ENCODE measurements at regions not wholly inside any gene's neighbourhood (a gene's known extent, or its start where the extent isn't known, plus 50 kb on each side); places are given as distances from the start of the nearest gene placed in this dataset.

DNA sequence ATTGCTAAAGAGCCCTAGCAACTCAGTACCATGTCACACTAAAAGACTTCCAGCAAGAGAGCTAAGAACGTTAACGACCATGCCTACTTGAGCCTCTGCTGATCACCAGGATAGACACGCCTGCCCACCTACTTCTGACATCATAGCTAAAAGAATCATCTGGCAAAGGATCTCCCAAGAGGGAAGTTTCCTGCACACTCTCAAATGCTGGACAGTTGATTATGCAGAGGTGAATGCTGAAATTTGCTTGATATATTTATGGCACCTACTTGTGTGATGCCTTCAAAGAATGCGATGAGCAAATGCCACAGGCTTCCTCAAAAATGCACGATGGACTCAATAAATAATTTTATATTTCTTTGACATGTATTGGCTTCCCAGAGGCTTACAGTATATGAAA lies 113.6 kb downstream of the GALC start:
- no peak for DNase-seq

DNA sequence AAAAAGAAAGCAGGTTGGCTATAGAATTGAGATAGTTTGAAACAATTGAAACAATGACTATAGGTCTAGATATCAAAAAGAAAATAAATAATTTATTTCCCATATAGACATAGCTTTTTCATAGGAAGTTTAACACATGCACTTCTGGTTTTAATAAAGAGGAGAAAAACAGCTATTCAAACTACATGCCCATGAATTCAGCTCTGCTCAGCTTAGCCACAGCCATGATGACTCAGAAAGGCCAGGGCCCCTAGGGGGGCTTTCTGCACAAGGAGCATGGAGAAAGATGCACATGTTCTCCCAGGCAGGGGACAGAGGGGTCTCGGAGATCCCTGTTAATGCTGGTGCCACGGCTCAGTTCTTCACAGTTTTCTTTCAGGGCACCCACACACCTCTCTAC lies 114.0 kb downstream of the GALC start:
- no peak for DNase-seq

DNA sequence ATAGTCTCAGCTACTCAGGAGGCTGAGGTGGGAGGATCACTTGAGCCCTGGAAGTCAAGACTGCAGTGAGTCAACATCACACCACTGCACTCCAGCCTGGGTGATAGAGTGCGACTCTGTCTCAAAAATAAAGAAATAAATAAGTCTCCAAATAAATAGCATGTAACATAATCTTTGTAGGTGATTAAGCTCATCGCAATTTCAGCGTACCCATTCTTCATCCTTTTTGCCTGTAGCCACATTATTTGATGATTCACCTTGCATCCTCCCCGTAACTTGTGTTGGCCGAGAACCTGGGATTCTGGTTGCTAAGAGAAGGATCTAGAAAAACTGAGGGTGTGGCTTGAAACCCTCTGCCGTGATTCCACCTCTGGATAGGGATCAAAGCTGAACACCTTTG lies 115.1 kb downstream of the GALC start:
- no peak for DNase-seq

DNA sequence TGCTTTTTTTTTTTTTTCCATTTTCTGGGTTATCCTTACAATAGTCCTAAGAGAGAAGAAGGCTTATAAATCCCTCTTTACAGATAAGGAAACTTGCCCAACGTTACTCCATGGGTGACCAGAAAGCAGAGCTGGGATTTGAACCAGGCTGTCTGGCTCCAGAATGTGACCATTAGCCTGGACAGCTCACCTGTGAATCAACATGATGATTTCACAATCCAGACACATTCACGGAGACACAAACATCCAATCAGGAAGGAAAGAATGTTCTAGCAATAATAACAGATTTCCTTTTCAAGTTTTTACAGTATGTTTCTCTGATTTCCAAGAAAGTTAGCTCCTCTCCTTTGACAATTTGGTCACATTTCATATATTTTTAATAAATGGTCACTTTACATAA lies 118.3 kb downstream of the GALC start:
- no peak for DNase-seq

DNA sequence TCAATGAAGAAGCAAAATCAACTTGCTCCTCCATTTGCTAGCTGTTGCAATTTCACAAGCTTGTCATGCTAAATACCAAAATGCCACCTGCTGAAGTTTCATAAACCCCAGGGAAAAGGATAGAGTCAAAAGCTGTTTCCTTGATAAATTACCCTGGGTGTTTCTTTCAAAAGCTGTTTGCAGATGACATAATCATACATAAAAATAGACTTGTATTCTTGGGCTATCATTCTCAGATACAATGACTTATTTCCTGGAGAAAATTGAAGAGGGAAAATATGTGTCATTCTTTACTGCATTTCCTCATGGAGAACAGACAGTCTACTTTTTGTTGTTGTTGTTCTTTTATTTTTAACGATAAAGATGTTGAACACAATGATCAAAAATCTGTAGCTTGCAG lies 119.2 kb downstream of the GALC start:
- DNase-seq = no peak

DNA sequence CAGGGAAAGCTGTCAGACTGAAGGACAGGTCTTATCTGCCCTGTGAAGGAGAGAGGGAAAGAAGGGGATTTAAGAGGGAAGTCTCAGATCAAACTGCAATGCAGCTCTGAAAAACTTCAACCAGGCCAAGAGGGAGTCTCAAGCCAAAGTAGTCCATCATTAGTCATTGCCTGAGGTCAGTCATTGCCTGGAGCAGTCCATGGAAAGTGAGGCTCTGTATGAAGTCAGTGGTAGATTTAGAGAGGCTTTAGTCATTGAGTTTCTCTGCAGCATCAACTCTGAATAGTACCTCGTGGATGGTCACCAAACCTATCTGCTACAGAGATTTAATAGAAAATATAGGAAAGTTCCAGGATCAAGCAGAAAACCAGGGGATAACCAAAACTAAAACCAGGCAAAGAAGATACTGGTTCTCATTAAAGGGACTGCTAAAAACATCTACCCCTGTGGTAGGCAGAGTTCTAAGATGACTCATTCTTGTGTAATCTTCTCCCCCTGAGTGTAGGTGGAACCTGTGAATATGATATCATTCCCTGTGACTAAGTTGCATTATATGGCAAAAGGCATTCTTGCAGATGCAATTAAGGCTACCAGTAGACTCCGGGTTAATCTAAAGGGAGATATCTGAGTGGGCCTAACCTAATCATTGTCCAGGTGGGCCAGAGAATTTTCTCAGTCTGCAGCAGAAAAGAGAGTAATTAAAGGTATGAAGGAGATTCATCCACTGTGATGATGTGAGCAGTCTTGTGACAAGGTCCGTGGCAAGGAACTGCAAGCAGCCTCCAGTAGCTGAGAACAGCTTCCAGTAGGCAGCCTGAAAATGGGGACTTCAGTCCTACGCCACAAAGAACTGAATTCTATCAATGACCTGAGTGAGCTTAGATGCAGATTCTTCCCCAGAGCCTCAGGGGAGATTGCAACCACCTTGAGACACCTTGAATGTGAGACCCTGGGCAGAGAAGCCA lies 123.1 kb downstream of the GALC start:
- DNase-seq = no peak

DNA sequence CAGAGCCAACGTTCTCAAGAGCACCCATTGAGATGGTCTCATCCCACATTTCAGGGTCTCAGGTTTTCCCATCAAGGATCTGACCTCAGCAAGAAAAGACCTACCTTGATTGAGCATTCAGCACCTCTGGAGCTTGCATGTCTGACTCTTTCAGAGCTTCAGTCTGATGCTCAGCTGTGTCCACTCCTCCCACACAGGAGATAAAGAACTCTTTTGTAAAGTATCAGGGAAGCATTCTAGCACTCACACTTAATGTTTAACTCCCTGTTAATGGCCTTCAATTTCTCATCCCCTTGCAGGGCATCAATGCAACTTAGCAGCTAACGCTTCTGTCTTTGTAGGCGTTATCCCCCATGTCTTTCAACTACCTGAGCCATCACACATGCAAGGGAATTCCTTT lies 124.1 kb downstream of the GALC start:
- no peak for DNase-seq

DNA sequence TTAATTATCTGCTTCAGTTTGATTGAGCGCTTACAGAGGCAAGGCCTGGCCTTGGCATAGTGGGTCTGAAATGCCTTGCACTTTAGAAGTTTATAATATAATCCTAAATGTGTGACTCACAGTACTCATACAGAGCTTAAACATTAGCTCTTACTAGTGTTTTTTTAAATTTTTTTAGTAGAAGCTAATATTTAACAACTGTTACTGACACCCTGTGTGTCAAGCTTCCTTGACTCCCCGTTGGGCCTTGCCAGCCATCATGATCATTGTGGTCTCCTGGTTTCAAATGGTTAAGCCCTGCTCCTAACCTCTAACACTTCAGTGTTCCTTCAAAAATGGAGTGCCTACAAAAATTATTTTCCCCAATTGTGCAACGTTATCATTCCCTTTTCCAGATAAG lies 126.9 kb downstream of the GALC start:
- no peak for DNase-seq

DNA sequence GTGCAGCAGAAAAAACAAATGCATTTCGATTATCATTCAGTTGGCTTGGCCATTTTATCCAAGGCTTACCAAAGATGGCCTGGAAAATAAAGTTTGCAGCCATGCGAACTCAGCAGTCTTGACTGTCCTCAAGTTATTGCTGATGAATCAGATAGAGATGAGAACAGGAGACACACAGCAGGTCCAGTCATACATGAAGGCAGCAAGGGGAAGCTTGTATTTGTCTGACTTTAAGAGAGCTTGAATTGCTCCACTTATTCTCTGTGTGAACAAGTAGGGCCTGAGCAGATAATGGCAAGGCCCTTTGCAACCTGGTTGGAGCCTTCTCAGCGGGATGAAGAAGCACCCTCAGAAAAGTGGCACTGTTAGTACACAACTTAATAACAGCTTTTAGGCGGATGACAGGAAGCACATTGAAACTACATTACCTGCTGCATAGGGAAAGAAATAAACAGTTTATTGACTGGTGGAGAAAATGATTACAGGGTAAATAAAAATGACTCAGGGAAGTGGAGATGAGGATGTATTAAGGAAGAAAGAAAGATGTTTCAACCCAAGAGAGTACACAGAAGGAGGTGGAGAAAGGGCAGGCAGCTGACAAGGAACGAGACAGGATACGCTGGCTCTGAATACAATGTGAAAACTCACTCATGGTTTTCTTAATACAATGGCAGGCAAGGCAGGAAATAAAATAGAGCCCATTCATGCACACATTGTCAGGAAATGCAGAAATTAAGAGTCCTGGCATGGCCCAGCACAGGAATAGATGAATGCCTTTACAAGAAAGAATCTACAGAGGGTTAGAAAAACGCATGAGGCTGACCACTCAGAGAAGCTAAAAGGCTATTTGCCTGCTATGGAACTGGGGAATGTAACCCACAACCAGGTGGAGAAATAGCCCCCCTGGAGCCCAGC lies 128.4 kb downstream of the GALC start:
- no peak for DNase-seq

DNA sequence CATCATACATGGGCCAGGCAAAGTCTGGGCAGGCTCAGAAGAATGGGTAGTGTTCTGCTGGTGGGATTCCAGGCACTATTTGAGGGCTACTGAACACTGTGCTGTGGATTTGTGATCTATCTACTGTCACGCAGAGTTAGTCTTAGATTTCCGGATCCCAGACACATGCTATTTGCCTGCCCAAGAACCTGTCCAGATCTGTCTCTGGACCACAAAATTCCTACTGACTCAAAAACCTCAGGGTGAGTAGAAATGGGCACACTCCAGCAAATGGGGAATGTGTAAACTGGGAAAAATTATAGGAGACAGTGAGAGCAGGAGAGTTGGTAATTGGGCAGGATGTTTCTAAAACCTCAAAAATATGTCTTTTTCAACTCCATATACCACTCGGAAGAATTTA lies 129.9 kb downstream of the GALC start:
- no peak for DNase-seq

DNA sequence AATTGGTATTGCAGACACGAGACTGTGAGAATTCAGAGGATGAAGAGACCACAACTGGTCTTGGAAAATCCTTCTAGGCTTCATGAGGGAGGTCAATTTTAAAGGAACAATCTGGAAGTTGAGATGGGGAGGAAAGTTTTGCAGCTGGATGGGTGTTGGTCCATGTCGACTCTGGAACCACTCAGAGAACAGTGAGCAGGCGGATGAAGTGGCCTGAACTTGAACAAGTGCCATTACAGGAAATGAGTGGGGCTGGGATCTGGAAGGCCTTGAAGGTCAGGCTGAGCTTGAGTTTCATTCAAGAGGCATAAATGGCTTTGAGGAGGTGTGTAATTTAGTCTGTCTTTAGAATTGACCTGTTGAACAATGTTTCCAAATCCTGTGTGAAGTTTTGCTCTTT lies 140.9 kb downstream of the GALC start:
- no peak for DNase-seq

DNA sequence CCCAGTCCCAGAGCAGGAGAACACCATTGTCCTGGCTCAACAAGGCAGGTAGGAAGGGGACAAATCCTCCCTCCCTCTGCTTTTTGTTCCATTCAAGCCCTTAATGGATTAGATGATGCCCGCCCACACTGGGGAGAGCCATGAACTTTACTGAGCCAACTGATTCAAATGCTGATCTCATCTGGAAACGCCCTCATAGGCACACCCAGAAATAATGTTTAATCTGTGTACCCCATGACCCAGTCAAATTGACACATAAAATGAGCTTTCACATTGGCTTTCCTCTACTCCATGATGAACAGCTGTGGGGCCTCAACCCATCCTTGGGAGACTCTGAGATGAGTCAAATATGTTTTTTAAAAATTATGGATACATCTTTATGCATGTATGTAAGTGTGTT lies 141.8 kb downstream of the GALC start:
- no peak for DNase-seq

DNA sequence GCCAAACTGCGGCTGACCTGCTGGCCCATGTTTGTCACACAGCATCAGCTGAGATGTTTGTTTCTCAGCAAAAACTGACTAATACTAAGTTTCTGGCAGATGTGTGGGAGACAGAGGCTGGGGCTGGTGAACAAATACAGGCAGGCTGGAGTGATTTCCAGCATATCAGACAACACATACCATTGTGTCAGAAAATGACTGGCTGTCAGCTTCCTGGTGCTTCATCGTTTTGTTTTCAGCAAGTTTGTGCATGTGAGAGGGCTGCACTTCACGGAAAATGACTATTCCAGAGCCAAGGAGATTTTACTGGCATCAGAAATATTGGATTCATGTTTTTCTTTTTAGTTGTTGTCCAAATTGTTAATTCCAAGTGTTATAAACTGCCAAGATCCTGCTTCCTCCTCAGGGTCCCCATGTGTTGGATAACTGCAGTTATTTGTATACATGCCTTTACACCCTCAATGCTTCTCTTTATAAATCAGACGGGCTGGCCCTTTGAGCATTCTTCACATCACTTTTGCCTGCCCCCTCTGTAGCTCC lies 145.7 kb downstream of the GALC start:
- no peak for DNase-seq

DNA sequence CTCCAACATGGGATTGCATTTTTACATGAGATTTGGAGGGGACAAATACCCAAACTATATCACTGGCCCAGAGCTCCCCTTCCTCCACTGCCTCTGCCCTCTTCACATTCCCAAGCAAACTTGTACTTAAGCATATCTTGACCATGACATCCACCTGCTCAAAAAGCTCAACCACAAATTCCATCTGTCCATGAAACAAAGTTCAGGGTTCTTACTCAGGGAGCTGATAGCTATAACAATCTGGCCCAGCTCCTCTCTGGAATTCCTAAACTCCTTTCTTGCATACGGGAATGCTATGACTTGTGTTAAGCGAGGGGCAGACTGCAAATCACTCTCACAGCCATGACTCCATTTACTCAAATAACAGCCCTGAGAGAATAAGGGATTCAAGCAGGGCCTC lies 152.1 kb downstream of the GALC start:
- no peak for DNase-seq

DNA sequence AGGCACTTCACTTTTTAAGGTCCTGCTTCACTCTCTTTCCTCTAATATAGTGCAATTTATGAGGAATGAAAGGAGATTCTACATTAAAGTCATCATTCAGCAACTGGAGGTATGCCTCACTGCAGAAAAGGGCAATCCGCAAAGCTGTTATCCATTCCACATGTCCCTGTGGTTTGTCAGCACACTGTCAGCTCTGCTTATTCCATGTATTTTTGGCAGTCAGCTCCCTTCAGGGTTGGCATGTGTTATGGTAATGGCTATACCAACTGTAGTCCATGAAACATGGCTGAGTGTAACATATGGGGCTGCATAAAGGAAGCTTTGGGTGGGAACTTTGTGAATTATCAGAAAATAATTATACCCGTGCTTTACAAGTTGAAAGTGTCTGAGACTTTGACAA lies 154.1 kb downstream of the GALC start:
- DNase-seq = no peak

DNA sequence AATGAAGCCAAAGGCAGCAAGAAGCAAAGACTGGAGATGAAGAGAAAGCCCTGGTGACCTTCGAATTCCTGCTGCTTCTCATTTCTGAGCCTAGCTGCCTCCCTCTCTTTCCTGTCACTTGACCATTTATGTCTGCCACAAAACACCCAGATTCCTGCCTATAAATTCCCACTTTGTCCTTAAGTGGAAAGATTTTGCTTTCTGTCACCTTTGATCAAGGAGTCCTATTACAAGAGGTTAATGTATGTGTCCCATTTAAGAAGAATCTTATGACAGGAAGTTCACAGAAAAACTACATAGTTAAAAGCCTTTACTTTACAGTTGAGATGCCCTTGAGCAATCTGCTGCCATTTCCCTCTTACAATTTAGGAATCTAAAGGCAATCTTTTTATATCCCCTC lies 155.7 kb downstream of the GALC start:
- DNase-seq = no peak

DNA sequence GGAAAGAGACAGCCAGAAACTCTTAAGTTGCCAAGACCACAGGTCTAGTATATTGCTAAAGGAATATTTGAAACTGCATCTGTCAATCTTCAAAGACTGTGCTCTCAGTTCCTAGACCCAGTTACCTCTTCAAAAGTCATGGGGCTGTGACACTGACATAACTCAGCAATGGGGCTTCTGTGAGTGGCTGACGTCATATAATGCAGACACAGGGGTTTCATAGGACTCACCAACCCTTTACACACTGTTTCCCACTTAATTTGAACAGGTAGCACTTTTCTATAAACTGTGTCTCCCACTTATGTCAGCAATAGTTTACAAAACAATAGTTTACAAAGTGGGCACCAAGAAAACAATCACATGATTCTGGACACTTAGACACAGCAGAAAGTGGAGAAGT lies 158.4 kb downstream of the GALC start:
- no peak for DNase-seq

DNA sequence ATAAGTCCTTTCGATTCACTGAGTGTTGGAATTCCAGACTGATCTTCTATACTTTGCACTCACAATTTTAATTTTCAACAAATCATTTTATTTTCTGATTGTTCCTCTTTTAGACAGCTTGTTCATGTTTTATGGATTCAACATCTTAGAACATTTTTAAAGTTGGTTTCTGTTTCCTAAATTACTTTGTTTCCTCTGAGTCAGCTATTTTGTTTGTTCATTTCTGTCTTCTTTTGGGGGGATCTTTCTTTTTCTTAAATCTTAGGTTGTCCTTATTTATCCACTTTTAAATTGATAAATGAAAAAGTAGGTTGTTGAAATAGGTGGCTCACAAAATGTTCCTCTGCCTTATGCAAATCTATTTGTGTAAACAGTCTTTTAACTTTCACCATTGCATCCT lies 160.0 kb downstream of the GALC start:
- DNase-seq = no peak

DNA sequence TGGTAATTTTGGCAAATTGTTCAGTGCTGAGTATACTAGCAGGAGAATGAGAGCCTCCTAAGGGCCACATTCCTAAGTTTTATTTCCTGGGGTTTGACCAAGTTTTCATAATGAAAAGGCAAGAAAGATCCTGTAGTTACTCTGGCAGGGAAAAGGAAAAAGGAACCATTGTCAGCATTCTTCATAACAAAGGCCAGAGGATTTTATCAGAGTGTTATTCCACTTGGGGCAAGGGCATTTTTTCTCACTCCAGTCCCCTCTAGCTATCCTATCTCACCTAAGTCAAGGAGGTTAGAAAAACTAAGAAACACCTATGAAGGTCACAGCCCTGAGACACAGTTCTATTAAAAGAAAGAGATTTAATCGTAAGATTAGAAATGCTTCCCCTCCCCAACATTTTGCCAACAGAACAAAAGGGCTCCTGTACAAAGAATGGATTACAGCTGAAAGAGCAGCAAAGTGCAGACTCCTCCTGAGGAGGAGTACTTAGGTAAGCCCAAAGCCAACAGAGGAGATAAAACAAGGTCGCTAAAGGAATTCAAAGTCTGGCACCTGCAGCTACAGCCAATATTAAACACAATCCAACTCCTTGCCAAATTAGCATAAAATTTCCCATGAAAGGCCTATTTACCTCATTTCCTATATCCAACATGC lies 162.4 kb downstream of the GALC start:
- DNase-seq = no peak

DNA sequence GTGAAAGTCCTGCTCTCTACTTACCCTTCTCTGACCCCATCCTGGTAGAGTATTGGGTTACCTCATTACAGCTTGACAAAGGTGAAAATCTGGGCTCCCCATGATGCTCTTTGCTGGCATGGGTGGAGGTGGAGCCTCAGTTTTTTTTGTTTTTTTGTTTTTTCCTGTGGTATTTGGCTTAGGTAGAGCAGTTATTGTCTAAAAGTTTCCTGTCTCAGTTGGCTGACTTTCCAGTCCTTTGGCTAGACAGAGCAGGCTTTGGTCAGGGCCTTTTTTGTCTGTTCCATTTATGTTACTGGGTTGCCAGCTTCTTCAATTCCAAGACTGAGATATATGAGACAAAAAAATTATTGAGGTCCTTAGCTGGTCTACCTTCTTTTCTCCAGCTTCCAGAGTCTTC lies 163.4 kb downstream of the GALC start:
- DNase-seq = no peak

DNA sequence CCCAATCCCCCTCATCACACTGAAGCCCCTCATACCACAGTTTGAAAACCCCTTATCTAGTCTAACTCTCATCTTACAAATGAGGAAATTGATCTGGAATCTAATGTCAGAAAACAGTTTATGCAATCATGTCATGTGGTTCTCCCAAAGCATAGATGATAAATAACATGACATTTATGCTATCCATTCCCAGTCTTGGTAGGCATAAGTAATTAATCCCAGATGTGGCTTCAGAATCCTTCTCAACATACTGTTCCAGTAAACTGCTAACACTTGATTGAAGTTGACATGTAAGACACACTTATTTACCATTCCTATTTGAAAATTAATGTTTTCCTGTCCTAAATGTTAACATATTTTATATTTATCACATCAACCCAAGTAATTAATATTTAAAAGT lies 168.7 kb downstream of the GALC start:
- no peak for DNase-seq

DNA sequence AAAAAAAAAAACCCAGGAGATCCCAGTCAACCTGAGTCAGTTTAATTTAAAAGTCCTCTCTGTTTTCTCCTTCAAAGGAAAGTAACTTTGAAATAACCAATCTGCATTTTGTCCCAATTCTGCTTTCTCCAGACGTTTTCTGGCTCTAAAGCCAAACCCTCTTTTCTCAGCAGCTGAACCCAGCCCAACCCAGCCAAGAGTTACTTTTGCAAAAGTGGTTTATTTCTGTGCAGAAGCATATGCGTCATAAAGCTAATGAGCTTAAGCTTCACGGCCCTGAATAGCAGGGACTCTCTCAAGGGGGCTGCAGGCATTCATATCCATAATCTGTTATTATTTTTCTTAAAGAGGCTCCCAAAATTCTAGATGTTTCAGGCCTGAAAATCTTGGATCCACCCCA lies 176.6 kb downstream of the GALC start:
- DNase-seq = no peak

DNA sequence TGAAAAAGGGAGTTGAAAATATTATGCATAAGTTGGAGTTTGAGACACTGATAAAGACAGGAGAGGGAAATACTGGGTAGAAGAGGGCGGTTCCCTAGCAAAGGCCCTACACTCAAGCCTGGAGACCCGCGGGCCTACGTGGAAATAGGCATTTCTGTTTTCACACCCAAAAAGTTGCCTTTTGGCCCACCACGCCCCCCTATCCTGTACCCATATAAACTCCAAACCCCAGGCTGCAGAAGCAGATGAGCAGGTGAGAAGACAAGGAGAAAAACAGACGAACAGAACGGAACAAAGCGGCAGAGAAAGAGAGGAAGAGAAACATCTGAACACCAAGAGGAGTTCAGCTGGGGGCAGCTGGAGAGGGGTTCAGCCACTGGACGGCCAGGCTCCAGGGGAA lies 177.9 kb downstream of the GALC start:
- DNase-seq = no peak
